ENCODE measurements at regions not wholly inside any gene's neighbourhood (a gene's known extent, or its start where the extent isn't known, plus 50 kb on each side); places are given as distances from the start of the nearest gene placed in this dataset.
A peak's percentile ranks its signal among the peaks of the same experiment; 100 is the strongest.
"Not testable (repeated sequence)": the region's sequence is repeated elsewhere in the genome, so short reads cannot be mapped to it uniquely, and the experiment has no call there.

- H3K4me3 ChIP-seq; DNase-seq (ENCODE audit: low spot score in 2 of 2); H3K4me1 ChIP-seq; H3K36me3 ChIP-seq (replicated peaks); in situ Hi-C loops (cut with MboI; ENCODE audit: low sequenced_read_pairs); H3K9me3 ChIP-seq; H3K27me3 ChIP-seq (ENCODE audit: low read depth): not testable (repeated sequence)
Observed at GRCh38 chr2:7178996-7179395, 261.8 kb downstream of the RNF144A start.

GRCh38 chr2:7180638-7181370 is 263.6 kb downstream of the RNF144A start:
- DNase-seq (ENCODE audit: low spot score in 2 of 2) = no peak
- Histone ChIP-seq H3K9me3 (no peaks in the 10 kb centered on the region), H3K36me3 (replicated peaks) (no peaks in the 10 kb centered on the region), H3K4me1 (no peaks in the 10 kb centered on the region), H3K27me3 (ENCODE audit: low read depth) (no peaks in the 10 kb centered on the region), H3K4me3 (no peak overlapping the region)
- in situ Hi-C loops (cut with MboI; ENCODE audit: low sequenced_read_pairs) = no loop called here

GRCh38 chr2:7182525-7182924 is 265.3 kb downstream of the RNF144A start:
- Histone ChIP-seq H3K27me3 (ENCODE audit: low read depth) (no peaks in the 10 kb centered on the region), H3K9me3 (no peaks in the 10 kb centered on the region), H3K4me1 (no peaks in the 10 kb centered on the region), H3K4me3 (no peak overlapping the region), H3K36me3 (replicated peaks) (no peaks in the 10 kb centered on the region)
- in situ Hi-C loops (cut with MboI; ENCODE audit: low sequenced_read_pairs) = no loop called here
- DNase-seq (ENCODE audit: low spot score in 2 of 2) = no peak

GRCh38 chr2:7189106-7189505 is 271.9 kb downstream of the RNF144A start:
- Histone ChIP-seq H3K4me3 (no peak overlapping the region), H3K4me1 (no peaks in the 10 kb centered on the region), H3K36me3 (replicated peaks) (no peaks in the 10 kb centered on the region), H3K27me3 (ENCODE audit: low read depth) (no peaks in the 10 kb centered on the region), H3K9me3 (no peaks in the 10 kb centered on the region)
- in situ Hi-C loops (cut with MboI; ENCODE audit: low sequenced_read_pairs) = no loop called here
- DNase-seq (ENCODE audit: low spot score in 2 of 2) = no peak

GRCh38 chr2:7190587-7191324 is 273.5 kb downstream of the RNF144A start:
- H3K4me1 ChIP-seq = no peaks in the 10 kb centered on the region
- no peaks in the 10 kb centered on the region for H3K36me3 ChIP-seq (replicated peaks)
- H3K27me3 ChIP-seq (ENCODE audit: low read depth) = no peaks in the 10 kb centered on the region
- in situ Hi-C loops (cut with MboI; ENCODE audit: low sequenced_read_pairs) = no loop called here
- no peak for DNase-seq (ENCODE audit: low spot score in 2 of 2)
- H3K9me3 ChIP-seq = no peaks in the 10 kb centered on the region
- H3K4me3 ChIP-seq = no peak overlapping the region

- no peaks in the 10 kb centered on the region for H3K4me1 ChIP-seq
- no peaks in the 10 kb centered on the region for H3K9me3 ChIP-seq
- DNase-seq (ENCODE audit: low spot score in 2 of 2) = peak in 1 of 2 experiments; percentile 14
- in situ Hi-C loops (cut with MboI; ENCODE audit: low sequenced_read_pairs) = no loop called here
- H3K36me3 ChIP-seq (replicated peaks) = no peaks in the 10 kb centered on the region
- H3K4me3 ChIP-seq = no peak overlapping the region
- no peaks in the 10 kb centered on the region for H3K27me3 ChIP-seq (ENCODE audit: low read depth)
Observed at GRCh38 chr2:7191932-7192331, 274.7 kb downstream of the RNF144A start.

GRCh38 chr2:7193457-7193856 is 276.2 kb downstream of the RNF144A start:
- Histone ChIP-seq H3K4me3 (no peak overlapping the region), H3K36me3 (replicated peaks) (no peaks in the 10 kb centered on the region), H3K9me3 (no peaks in the 10 kb centered on the region), H3K4me1 (no peaks in the 10 kb centered on the region), H3K27me3 (ENCODE audit: low read depth) (no peaks in the 10 kb centered on the region)
- no peak for DNase-seq (ENCODE audit: low spot score in 2 of 2)
- in situ Hi-C loops (cut with MboI; ENCODE audit: low sequenced_read_pairs) = no loop called here

- Histone ChIP-seq H3K36me3 (replicated peaks) (no peaks in the 10 kb centered on the region), H3K4me3 (no peak overlapping the region), H3K27me3 (ENCODE audit: low read depth) (no peaks in the 10 kb centered on the region), H3K4me1 (no peaks in the 10 kb centered on the region), H3K9me3 (no peaks in the 10 kb centered on the region)
- in situ Hi-C loops (cut with MboI; ENCODE audit: low sequenced_read_pairs) = no loop called here
- DNase-seq (ENCODE audit: low spot score in 2 of 2) = no peak
Observed at GRCh38 chr2:7194950-7195349, 277.7 kb downstream of the RNF144A start.

GRCh38 chr2:7196883-7197282 is 279.7 kb downstream of the RNF144A start:
- DNase-seq (ENCODE audit: low spot score in 2 of 2) = no peak
- no peaks in the 10 kb centered on the region for H3K4me1 ChIP-seq
- in situ Hi-C loops (cut with MboI; ENCODE audit: low sequenced_read_pairs) = no loop called here
- no peaks in the 10 kb centered on the region for H3K27me3 ChIP-seq (ENCODE audit: low read depth)
- H3K36me3 ChIP-seq (replicated peaks) = no peaks in the 10 kb centered on the region
- H3K4me3 ChIP-seq = no peak overlapping the region
- no peaks in the 10 kb centered on the region for H3K9me3 ChIP-seq

GRCh38 chr2:7201851-7202250 is 284.6 kb downstream of the RNF144A start:
- no peak for DNase-seq (ENCODE audit: low spot score in 2 of 2)
- Histone ChIP-seq H3K9me3 (no peaks in the 10 kb centered on the region), H3K4me3 (no peak overlapping the region), H3K36me3 (replicated peaks) (no peaks in the 10 kb centered on the region), H3K4me1 (no peaks in the 10 kb centered on the region), H3K27me3 (ENCODE audit: low read depth) (peaks cover 7% of the 10 kb centered on the region)
- in situ Hi-C loops (cut with MboI; ENCODE audit: low sequenced_read_pairs) = loop anchor here (25.0 kb wide), 1 partner anchor 1485 kb away; the partner anchor contains the start of gene ID2

GRCh38 chr2:7203056-7203467 is 285.9 kb downstream of the RNF144A start:
- Histone ChIP-seq H3K4me1 (no peaks in the 10 kb centered on the region), H3K4me3 (no peak overlapping the region), H3K36me3 (replicated peaks) (no peaks in the 10 kb centered on the region), H3K27me3 (ENCODE audit: low read depth) (peaks cover 7% of the 10 kb centered on the region), H3K9me3 (no peaks in the 10 kb centered on the region)
- DNase-seq (ENCODE audit: low spot score in 2 of 2) = peak; percentile 60 to 63
- in situ Hi-C loops (cut with MboI; ENCODE audit: low sequenced_read_pairs) = loop anchor here (25.0 kb wide), 1 partner anchor 1484 kb away; the partner anchor contains the start of gene ID2

- no peaks in the 10 kb centered on the region for H3K36me3 ChIP-seq (replicated peaks)
- no peak overlapping the region for H3K4me3 ChIP-seq
- in situ Hi-C loops (cut with MboI; ENCODE audit: low sequenced_read_pairs) = loop anchor here (25.0 kb wide), 1 partner anchor 1482 kb away; the partner anchor contains the start of gene ID2
- H3K9me3 ChIP-seq = no peaks in the 10 kb centered on the region
- no peak for DNase-seq (ENCODE audit: low spot score in 2 of 2)
- peaks cover 7% of the 10 kb centered on the region for H3K27me3 ChIP-seq (ENCODE audit: low read depth)
- no peaks in the 10 kb centered on the region for H3K4me1 ChIP-seq
Observed at GRCh38 chr2:7205151-7205830, 288.1 kb downstream of the RNF144A start.

- no peaks in the 10 kb centered on the region for H3K36me3 ChIP-seq (replicated peaks)
- peaks cover 7% of the 10 kb centered on the region for H3K27me3 ChIP-seq (ENCODE audit: low read depth)
- no peak for DNase-seq (ENCODE audit: low spot score in 2 of 2)
- in situ Hi-C loops (cut with MboI; ENCODE audit: low sequenced_read_pairs) = loop anchor here (25.0 kb wide), 1 partner anchor 1481 kb away; the partner anchor contains the start of gene ID2
- H3K4me1 ChIP-seq = no peaks in the 10 kb centered on the region
- no peaks in the 10 kb centered on the region for H3K9me3 ChIP-seq
- H3K4me3 ChIP-seq = no peak overlapping the region
Observed at GRCh38 chr2:7206111-7206810, 289.0 kb downstream of the RNF144A start.

All from HAP-1 (cell line).